Ramos (cell line): ENCODE measurements at regions not wholly inside any gene's neighbourhood (a gene's known extent, or its start where the extent isn't known, plus 50 kb on each side); places are given as distances from the start of the nearest gene placed in this dataset.

Source experiments
- in situ Hi-C: fragments of 300-500 bp; cut with MboI; formaldehyde crosslinking; loops from one replicate; pipeline ENCODE4 v1.14.3; 2022; ENCODE audit warnings: low sequenced_read_pairs; ENCODE audit not compliant: unreplicated experiment

GRCh38 chr15:70358011-70358819 is 260.5 kb upstream of the TLE3 start:
- in situ Hi-C loops: no loop called here

DNA sequence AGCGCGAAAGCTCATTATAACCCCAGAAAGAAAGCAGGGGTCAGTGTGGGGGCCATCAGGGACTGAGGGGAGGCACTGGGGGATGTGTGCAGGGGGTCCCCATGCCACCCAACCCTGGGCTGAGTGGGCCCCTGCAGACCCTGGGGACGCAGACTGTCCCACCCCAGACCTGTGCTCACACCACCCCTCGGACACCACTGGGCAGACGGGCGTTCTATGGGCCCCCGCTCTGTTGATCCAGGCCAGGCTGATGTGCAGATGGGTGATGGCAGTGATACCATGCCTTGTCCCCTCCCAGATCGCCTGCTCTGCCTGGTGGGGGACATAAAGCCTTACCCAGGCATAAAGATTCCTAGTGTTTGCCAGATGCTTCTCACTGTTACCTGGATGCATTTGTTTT is 259.7 kb upstream of the TLE3 start:
- in situ Hi-C loops: no loop called here

- in situ Hi-C loops: no loop called here
Measured at GRCh38 chr15:70356919-70357318, 259.2 kb upstream of the TLE3 start.

- in situ Hi-C loops: no loop called here
Measured at GRCh38 chr15:70356062-70356860, 258.5 kb upstream of the TLE3 start.

- in situ Hi-C loops: no loop called here
Measured at GRCh38 chr15:70355275-70355795, 257.6 kb upstream of the TLE3 start.

DNA sequence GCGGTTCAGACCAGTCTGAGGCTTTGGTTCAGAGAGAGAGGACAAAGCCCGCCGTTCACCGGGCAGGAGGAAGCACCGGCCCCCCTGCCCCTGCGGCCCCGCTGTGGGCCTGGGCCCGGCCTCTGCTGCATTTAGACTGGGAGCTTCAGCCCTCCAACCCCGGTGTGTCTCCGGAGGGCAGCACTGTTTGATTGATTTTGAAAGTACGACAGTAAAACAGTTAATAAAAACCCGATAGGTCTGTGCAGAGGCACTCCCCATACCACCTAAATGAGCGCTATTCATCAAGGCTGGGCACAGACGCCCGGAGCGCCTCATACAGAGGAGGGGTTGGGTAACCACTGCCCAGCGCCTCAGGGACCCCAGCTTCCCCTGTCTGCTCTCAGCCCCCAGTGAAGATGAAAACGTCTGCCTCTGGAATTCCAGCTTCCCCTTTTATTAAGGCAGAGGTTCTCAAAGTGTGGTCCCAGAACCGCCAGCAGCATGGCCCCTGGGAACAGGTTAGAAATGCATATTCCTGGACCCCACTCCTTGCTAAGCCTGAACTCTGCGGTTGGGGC is 256.7 kb upstream of the TLE3 start:
- in situ Hi-C loops: no loop called here

- in situ Hi-C loops: no loop called here
Measured at GRCh38 chr15:70353606-70354345, 256.1 kb upstream of the TLE3 start.

GRCh38 chr15:70351941-70352774 is 254.4 kb upstream of the TLE3 start:
- in situ Hi-C loops: no loop called here

DNA sequence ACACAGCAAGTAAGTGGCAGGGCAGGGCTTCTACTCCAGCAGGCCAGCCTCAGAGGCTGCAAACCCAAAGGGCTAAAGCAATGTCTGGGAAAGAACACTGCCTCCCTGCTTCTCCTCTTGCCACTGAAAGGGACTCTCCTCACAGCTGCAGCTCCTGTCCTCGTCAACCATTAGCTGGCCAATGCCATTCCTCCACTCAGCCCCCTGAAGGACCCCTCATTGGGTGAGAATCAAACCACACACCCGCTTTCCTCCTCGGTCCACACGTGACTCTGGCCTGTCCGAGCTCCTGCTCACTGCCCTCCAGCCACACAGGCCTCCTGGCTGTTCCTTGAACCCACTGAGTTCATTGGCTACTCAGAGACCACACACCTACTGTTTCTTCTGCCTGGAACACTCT is 253.7 kb upstream of the TLE3 start:
- in situ Hi-C loops: no loop called here

DNA sequence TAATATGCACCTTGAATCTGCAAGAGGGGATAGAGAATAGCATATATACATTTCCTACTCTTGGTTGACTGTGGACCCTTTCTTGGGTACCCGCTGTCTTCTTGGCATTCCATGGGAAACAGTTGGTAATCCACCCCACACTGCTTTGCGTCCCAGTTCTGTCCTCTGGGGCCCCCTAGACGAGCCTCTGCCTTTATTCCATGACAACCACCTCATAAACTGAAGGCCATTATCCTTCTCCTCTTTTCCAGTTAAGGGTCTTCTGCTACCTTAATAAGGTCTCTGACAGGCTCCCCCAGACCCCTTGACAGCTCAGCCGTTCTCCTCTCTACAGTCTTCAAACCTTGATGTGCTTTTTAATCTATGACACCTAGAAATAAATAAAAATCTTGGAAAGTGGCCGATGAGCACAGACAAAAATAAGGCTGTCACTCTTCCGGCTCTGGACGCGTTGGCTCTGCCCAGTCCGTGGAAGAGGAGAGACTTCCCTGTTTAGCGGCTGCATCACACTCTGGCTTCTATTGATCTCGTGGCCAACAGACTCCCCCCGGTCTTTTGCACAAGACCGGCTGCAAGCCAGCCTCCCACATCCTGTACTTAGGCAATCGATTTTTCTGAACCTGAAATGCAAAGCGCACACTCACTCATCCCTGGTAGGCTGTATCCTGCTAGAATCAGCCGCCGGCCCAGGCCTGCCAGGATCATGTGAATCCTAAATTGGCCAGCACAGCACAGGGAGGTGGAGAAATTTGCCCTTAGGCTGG is 251.0 kb upstream of the TLE3 start:
- in situ Hi-C loops: no loop called here

DNA sequence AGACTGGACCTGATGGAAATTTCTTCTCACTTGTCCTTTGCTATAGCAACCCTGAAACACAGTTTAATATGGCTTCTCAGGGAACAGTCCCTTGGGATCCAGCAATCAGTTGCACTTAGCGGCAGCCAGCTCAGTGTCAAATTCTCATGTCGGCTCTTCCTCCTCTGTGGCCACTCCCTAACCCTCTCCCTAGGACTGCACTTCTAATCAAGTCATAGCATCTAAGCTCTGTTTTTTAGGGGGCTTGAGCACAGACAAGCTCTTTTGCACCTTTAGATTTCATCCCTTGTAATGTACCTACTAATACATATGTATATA is 250.5 kb upstream of the TLE3 start:
- in situ Hi-C loops: no loop called here

GRCh38 chr15:70347321-70348225 is 249.9 kb upstream of the TLE3 start:
- in situ Hi-C loops: no loop called here

DNA sequence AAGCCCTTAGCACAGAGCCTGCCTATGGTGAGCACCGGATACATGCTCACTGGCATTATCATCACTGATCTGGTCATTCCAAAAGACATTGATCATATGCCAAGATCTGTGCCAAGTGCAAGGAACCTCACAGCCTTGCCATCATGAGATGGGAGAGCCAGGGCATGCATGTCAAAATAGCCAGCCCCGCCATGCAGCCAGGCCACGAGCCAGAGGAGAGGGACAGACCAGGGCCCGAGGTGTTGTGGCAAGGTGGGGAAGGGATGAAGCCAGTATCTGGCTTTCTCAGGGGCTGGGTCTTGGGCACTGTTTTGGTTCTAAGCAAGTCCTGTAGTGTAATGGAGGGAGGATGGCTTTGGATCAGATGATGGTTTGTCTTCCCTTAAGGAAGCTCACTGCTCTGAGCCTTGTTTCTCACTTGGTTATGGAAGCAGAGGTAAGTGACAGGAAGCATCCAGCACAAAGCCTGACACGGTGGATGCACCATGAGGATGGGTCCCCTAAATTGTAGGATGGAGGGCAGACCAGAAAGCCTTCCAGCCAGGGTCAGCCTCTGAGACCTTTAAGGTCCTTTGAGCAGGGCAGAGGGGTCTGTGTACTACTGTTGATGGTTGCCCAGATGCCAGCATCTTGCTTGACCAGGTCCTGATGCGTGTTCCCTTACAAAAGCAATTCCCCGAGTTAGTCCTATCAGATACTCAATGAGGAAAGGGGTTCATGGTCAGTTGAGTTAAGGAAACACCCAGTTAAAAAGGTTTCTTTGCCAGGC is 247.7 kb upstream of the TLE3 start:
- in situ Hi-C loops: no loop called here

- in situ Hi-C loops: no loop called here
Measured at GRCh38 chr15:70344666-70345065, 246.9 kb upstream of the TLE3 start.

- in situ Hi-C loops: no loop called here
Measured at GRCh38 chr15:70343961-70344621, 246.4 kb upstream of the TLE3 start.
